ENCODE measurements at regions not wholly inside any gene's neighbourhood (a gene's known extent, or its start where the extent isn't known, plus 50 kb on each side); places are given as distances from the start of the nearest gene placed in this dataset.
"Not testable (repeated sequence)": the region's sequence is repeated elsewhere in the genome, so short reads cannot be mapped to it uniquely, and the experiment has no call there.

DNA sequence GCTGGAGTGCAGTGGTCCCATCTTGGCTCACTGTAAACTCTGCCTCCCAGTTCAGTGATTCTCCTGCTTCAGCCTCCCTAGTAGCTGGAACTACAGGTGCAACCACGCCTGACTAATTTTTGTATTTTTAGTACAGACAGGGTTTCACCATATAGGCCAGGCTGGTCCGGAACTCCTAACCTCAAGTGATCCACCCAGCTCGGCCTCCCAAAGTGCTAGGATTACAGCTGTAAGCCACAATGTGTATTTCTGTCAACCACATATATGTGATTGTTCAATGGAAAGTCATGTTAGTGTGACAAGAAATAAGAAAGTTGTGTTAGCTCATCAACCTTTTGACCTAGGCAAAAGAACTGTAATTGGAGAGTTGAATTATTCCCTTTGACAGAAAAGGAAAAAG, 677.1 kb upstream of the CHD1 start:
- Histone ChIP-seq H3K9me3 (ENCODE audit: control insufficient read depth, insufficient read depth, low read length) (no peaks in the 10 kb centered on the region), H3K27ac (ENCODE audit: low read depth, low read length) (no peak overlapping the region), H3K4me3 (ENCODE audit: low read depth, low read length) (no peak overlapping the region), H3K4me1 (ENCODE audit: control insufficient read depth, insufficient read depth, low read length) (no peaks in the 10 kb centered on the region), H3K27me3 (ENCODE audit: control insufficient read depth, insufficient read depth, low read length) (no peaks in the 10 kb centered on the region), H3K36me3 (ENCODE audit: control insufficient read depth, insufficient read depth, low read length) (no peaks in the 10 kb centered on the region), H3K9ac (ENCODE audit: low read depth, low read length) (no peak overlapping the region)

DNA sequence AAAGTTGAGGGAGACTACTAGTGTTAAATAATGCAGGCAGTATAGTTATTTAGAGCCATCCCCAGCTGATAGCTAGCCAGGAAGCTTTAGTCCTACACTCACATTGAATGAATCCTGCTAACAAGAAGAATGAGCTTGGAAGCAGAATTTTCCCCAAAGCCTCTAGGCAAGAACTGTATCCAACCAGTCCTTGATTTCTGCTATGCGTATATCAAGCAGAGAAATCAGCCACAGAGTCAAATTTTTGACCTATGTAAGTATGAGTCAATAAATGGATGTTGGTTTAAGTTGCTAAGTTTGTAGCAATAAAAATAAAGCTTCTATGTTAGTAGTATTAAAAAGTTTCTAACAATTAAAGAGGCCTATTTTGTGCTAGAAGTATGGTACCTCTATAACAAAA, 672.1 kb upstream of the CHD1 start:
- Histone ChIP-seq H3K4me1 (ENCODE audit: control insufficient read depth, insufficient read depth, low read length) (no peaks in the 10 kb centered on the region), H3K27ac (ENCODE audit: low read depth, low read length) (no peak overlapping the region), H3K4me3 (ENCODE audit: low read depth, low read length) (no peak overlapping the region)

DNA sequence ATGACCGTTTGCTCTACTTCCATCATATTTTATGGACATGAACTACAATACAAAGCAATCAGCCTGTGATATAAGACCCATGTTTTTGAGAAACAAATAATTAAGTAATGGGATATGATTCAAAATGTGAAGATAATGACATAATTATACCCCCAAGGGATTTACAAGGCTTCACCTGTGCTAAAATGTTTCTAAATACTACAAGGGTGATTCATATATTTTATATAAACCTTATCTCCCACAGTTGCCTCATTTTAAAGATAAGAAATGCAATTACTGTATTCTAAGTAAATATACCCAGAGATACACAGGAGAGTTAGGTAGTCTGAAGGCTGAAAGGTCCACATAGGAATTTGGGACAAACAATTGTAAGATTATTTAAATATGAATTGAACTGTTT, 662.0 kb upstream of the CHD1 start:
- H3K9me3 ChIP-seq (ENCODE audit: control insufficient read depth, insufficient read depth, low read length), result no peaks in the 10 kb centered on the region
- H3K27me3 ChIP-seq (ENCODE audit: control insufficient read depth, insufficient read depth, low read length), result no peaks in the 10 kb centered on the region
- H3K9ac ChIP-seq (ENCODE audit: low read depth, low read length), result no peak overlapping the region
- no peaks in the 10 kb centered on the region for H3K36me3 ChIP-seq (ENCODE audit: control insufficient read depth, insufficient read depth, low read length)
- no peak overlapping the region for H3K27ac ChIP-seq (ENCODE audit: low read depth, low read length)
- no peaks in the 10 kb centered on the region for H3K4me1 ChIP-seq (ENCODE audit: control insufficient read depth, insufficient read depth, low read length)
- no peak overlapping the region for H3K4me3 ChIP-seq (ENCODE audit: low read depth, low read length)

More for the DNA sequence above, 672.1 kb upstream of the CHD1 start:
- no peaks in the 10 kb centered on the region for H3K36me3 ChIP-seq (ENCODE audit: control insufficient read depth, insufficient read depth, low read length)
- no peaks in the 10 kb centered on the region for H3K9me3 ChIP-seq (ENCODE audit: control insufficient read depth, insufficient read depth, low read length)
- H3K9ac ChIP-seq (ENCODE audit: low read depth, low read length), result no peak overlapping the region
- H3K27me3 ChIP-seq (ENCODE audit: control insufficient read depth, insufficient read depth, low read length), result no peaks in the 10 kb centered on the region

DNA sequence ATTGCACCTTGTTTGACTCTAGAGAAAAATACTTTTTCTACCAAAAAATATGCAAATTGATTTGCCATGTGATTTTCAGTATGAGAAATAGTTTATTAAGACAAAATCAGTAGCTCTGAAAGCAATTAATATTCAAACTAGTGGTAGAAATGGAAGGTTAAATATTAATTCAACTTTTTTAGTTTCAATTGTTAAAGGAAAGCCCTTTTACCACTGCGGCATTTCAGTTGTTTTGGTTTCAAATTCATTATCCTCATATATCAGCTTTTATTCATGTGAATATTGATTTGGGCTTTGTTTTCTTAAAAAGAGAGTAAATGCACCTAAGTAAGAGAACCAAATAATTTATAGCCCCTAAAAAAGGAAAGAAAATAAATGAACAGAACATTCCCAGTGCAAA, 660.6 kb upstream of the CHD1 start:
- Histone ChIP-seq H3K9ac (ENCODE audit: low read depth, low read length) (no peak overlapping the region), H3K36me3 (ENCODE audit: control insufficient read depth, insufficient read depth, low read length) (no peaks in the 10 kb centered on the region), H3K4me3 (ENCODE audit: low read depth, low read length) (no peak overlapping the region), H3K27ac (ENCODE audit: low read depth, low read length) (no peak overlapping the region), H3K27me3 (ENCODE audit: control insufficient read depth, insufficient read depth, low read length) (no peaks in the 10 kb centered on the region), H3K4me1 (ENCODE audit: control insufficient read depth, insufficient read depth, low read length) (no peaks in the 10 kb centered on the region), H3K9me3 (ENCODE audit: control insufficient read depth, insufficient read depth, low read length) (no peaks in the 10 kb centered on the region)

DNA sequence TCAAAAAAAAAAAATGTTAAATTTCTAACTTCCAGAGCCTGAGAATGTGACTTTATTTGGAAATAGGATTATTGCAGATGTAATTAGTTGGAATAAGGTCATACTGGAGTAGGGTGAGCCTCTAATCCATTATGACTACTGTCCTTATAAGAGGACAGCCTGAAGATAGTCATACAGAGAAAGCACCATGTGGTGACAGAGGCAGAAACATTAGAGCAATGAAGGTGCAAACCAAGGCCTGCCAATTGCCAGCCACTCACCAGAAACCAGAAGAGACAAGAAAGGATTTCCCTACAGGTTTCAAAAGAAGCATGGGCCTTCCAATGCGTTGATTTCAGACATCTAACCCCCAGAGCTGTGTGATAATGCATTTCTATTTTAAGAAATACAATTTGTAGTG, 659.2 kb upstream of the CHD1 start:
- H3K9ac ChIP-seq (ENCODE audit: low read depth, low read length), result no peak overlapping the region
- H3K27ac ChIP-seq (ENCODE audit: low read depth, low read length), result no peak overlapping the region
- no peaks in the 10 kb centered on the region for H3K9me3 ChIP-seq (ENCODE audit: control insufficient read depth, insufficient read depth, low read length)
- no peak overlapping the region for H3K4me3 ChIP-seq (ENCODE audit: low read depth, low read length)
- no peaks in the 10 kb centered on the region for H3K36me3 ChIP-seq (ENCODE audit: control insufficient read depth, insufficient read depth, low read length)
- H3K4me1 ChIP-seq (ENCODE audit: control insufficient read depth, insufficient read depth, low read length), result no peaks in the 10 kb centered on the region
- H3K27me3 ChIP-seq (ENCODE audit: control insufficient read depth, insufficient read depth, low read length), result no peaks in the 10 kb centered on the region

DNA sequence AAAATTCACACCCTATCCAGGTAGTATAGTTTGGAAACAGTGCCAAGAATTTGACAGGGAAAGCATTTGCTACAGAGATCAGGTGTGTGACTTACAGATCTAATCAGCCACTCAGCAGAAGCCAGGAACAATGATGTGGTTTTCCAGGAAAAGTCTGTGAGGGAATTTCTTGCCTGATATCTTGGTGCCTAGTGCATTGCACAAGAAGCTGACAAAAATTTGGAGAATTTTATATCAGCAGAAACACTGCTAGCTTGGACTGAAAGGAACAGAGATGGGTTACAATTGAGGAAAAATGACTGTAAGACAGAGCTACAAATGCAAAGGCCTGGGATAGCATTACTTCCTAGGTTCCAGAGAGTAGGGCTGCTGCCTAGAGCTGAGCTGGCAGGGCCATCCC, 658.1 kb upstream of the CHD1 start:
- no peak overlapping the region for H3K9ac ChIP-seq (ENCODE audit: low read depth, low read length)
- no peaks in the 10 kb centered on the region for H3K4me1 ChIP-seq (ENCODE audit: control insufficient read depth, insufficient read depth, low read length)
- no peaks in the 10 kb centered on the region for H3K36me3 ChIP-seq (ENCODE audit: control insufficient read depth, insufficient read depth, low read length)
- H3K9me3 ChIP-seq (ENCODE audit: control insufficient read depth, insufficient read depth, low read length), result no peaks in the 10 kb centered on the region
- no peaks in the 10 kb centered on the region for H3K27me3 ChIP-seq (ENCODE audit: control insufficient read depth, insufficient read depth, low read length)
- no peak overlapping the region for H3K27ac ChIP-seq (ENCODE audit: low read depth, low read length)
- no peak overlapping the region for H3K4me3 ChIP-seq (ENCODE audit: low read depth, low read length)

DNA sequence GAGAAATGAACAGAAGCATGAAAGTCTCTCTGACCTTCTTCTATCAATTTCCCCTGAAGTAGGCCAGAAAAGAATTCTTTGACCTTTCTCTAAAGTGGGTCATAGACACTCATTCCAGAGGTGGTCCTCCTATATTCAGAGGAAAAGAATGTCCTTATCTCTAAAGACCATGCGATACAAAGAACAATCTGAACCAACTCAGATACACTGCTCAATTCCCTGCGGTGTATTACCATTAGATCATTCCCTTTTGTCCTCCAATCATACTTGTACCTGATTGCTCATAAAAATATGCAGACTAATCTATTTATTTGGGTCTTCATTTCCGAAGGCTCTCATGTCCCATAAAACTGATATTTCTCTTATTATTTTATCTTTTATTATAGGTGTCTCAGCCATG, 652.4 kb upstream of the CHD1 start:
- H3K36me3 ChIP-seq (ENCODE audit: control insufficient read depth, insufficient read depth, low read length); H3K4me1 ChIP-seq (ENCODE audit: control insufficient read depth, insufficient read depth, low read length); H3K4me3 ChIP-seq (ENCODE audit: low read depth, low read length); H3K27ac ChIP-seq (ENCODE audit: low read depth, low read length); H3K9ac ChIP-seq (ENCODE audit: low read depth, low read length); H3K9me3 ChIP-seq (ENCODE audit: control insufficient read depth, insufficient read depth, low read length); H3K27me3 ChIP-seq (ENCODE audit: control insufficient read depth, insufficient read depth, low read length): not testable (repeated sequence)

DNA sequence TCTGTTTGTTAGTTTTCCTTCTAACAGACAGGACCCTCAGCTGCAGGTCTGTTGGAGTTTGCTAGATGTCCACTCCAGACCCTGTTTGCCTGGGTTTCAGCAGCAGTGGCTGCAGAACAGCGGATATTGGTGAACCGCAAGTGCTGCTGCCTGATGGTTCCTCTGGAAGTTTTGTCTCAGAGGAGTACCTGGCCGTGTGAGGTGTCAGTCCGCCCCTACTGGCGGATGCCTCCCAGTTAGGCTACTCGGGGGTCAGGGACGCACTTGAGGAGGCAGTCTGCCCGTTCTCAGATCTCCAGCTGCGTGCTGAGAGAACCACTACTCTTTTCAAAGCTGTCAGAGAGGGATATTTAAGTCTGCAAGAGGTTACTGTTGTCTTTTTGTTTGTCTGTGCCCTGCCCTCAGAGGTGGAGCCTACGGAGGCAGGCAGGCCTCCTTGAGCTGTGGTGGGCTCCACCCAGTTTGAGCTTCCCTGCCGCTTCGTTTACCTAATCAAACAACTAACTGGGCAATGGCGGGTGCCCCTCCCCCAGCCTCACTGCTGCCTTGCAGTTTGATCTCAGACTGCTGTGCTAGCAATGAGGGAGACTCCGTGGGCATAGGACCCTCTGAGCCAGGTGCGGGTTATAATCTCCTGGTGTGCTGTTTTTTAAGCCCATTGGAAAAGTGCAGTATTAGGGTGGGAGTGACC, 634.3 kb upstream of the CHD1 start:
- H3K4me1 ChIP-seq (ENCODE audit: control insufficient read depth, insufficient read depth, low read length); H3K27me3 ChIP-seq (ENCODE audit: control insufficient read depth, insufficient read depth, low read length); H3K27ac ChIP-seq (ENCODE audit: low read depth, low read length); H3K4me3 ChIP-seq (ENCODE audit: low read depth, low read length); H3K36me3 ChIP-seq (ENCODE audit: control insufficient read depth, insufficient read depth, low read length); H3K9me3 ChIP-seq (ENCODE audit: control insufficient read depth, insufficient read depth, low read length); H3K9ac ChIP-seq (ENCODE audit: low read depth, low read length): not testable (repeated sequence)

DNA sequence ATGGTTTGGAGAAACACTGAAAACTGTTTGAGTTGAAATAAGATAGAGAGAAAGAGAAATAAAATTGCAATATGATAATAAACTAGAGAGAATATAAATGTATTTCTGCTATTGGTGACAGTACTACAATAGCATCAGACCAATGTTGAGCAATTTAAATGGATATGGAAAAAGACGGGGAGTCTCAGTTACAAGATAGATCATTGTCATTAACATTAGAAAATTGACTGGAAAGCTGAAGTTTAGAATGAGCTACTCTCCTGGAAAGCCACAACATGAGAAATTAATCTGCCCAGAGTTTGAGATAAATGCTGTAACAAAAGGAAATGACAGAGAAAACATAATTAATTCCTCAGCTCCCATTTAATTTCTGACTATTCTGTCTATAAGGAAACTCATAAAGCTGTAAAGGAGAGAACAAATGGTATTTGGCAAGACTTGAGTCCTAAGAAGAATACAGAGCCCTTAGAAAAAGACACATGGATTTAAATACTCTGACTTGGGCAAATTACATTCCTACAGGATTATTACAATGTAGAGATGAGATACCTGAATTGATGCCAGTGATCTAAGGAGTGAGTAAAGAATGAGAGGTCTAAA, 624.5 kb upstream of the CHD1 start:
- H3K27me3 ChIP-seq (ENCODE audit: control insufficient read depth, insufficient read depth, low read length), result no peaks in the 10 kb centered on the region
- no peak overlapping the region for H3K4me3 ChIP-seq (ENCODE audit: low read depth, low read length)
- H3K9ac ChIP-seq (ENCODE audit: low read depth, low read length), result no peak overlapping the region
- H3K27ac ChIP-seq (ENCODE audit: low read depth, low read length), result no peak overlapping the region
- H3K9me3 ChIP-seq (ENCODE audit: control insufficient read depth, insufficient read depth, low read length), result no peaks in the 10 kb centered on the region
- no peaks in the 10 kb centered on the region for H3K4me1 ChIP-seq (ENCODE audit: control insufficient read depth, insufficient read depth, low read length)
- no peaks in the 10 kb centered on the region for H3K36me3 ChIP-seq (ENCODE audit: control insufficient read depth, insufficient read depth, low read length)

DNA sequence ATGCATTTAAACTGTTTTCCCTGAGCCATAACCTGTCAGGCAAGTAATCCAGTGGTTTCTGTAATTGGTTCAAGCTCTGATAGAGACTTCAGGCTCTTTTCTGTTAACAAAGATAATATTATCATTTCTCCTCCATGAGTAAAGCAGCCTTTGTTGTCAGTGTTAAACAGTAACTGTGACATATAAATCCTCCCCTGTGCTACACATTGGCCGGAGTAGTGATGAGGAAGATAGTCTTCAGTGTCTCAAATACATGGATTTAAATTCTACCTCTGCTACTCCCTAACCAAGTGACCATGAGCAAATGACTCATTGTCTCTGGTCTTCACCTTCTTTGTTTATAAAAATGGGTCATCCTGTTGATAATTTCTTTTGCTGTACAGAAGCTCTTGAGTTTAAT, 615.5 kb upstream of the CHD1 start:
- Histone ChIP-seq H3K27me3 (ENCODE audit: control insufficient read depth, insufficient read depth, low read length) (no peaks in the 10 kb centered on the region), H3K27ac (ENCODE audit: low read depth, low read length) (no peak overlapping the region), H3K4me3 (ENCODE audit: low read depth, low read length) (no peak overlapping the region), H3K9ac (ENCODE audit: low read depth, low read length) (no peak overlapping the region), H3K36me3 (ENCODE audit: control insufficient read depth, insufficient read depth, low read length) (no peaks in the 10 kb centered on the region), H3K9me3 (ENCODE audit: control insufficient read depth, insufficient read depth, low read length) (no peaks in the 10 kb centered on the region), H3K4me1 (ENCODE audit: control insufficient read depth, insufficient read depth, low read length) (no peaks in the 10 kb centered on the region)

DNA sequence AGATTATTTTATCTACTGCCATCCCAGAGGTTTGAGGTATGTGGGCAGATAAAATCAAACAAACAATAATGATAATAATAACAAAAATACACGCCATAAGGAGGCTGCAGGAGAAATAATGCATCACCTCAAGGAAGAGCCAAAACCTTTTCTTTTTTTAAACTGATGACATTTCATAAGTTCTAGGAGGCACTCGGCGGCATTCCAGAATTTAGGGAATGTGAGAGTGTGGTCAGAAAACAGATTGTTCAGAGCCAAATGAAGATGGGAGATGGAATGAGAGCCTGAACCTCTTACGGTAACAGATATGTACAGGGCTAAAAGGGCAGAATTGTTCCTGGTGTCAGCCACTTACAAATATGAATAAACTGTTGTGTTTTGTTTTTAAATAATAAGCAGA, 615.0 kb upstream of the CHD1 start:
- Histone ChIP-seq H3K27me3 (ENCODE audit: control insufficient read depth, insufficient read depth, low read length) (no peaks in the 10 kb centered on the region), H3K27ac (ENCODE audit: low read depth, low read length) (no peak overlapping the region), H3K9ac (ENCODE audit: low read depth, low read length) (no peak overlapping the region), H3K36me3 (ENCODE audit: control insufficient read depth, insufficient read depth, low read length) (no peaks in the 10 kb centered on the region), H3K4me1 (ENCODE audit: control insufficient read depth, insufficient read depth, low read length) (no peaks in the 10 kb centered on the region), H3K4me3 (ENCODE audit: low read depth, low read length) (no peak overlapping the region), H3K9me3 (ENCODE audit: control insufficient read depth, insufficient read depth, low read length) (no peaks in the 10 kb centered on the region)

Data from HUES48 (cell line).